Adipocyte (in vitro differentiated cells): ENCODE measurements at regions not wholly inside any gene's neighbourhood (a gene's known extent, or its start where the extent isn't known, plus 50 kb on each side); places are given as distances from the start of the nearest gene placed in this dataset.
"Not testable (repeated sequence)": the region's sequence is repeated elsewhere in the genome, so short reads cannot be mapped to it uniquely, and the experiment has no call there.

ENCODE experiments used
- DNase-seq: peaks from one replicate; pipeline ENCODE4 v3.0.0-alpha.2; 2015; ENCODE audit warnings: low read depth
- H3K27me3 ChIP-seq: replicated peaks from 2 replicates; pipeline ENCODE4 v1.7.0; 2013; ENCODE audit warnings: mild to moderate bottlenecking, low read length, moderate library complexity; ENCODE audit not compliant: control insufficient read depth, insufficient read depth
- H3K36me3 ChIP-seq: 2 replicates; pipeline ENCODE4 v1.7.0; 2013; ENCODE audit warnings: low read length, mild to moderate bottlenecking, moderate library complexity; ENCODE audit not compliant: control insufficient read depth, insufficient read depth, severe bottlenecking
- H3K4me1 ChIP-seq: 2 replicates; pipeline ENCODE4 v1.7.0; 2013; ENCODE audit warnings: mild to moderate bottlenecking, low read length, moderate library complexity; ENCODE audit not compliant: control insufficient read depth, insufficient read depth
- H3K4me3 ChIP-seq: 2 replicates; pipeline ENCODE4 v1.7.0; 2013; ENCODE audit warnings: mild to moderate bottlenecking, low read length, moderate library complexity
- H3K9ac ChIP-seq: 2 replicates; pipeline ENCODE4 v1.7.0; 2013; ENCODE audit warnings: mild to moderate bottlenecking, low read length, moderate library complexity
- H3K9me3 ChIP-seq: 2 replicates; pipeline ENCODE4 v1.7.0; 2013; ENCODE audit warnings: mild to moderate bottlenecking, low read length, moderate library complexity; ENCODE audit not compliant: control insufficient read depth

- no peaks in the 10 kb centered on the region for H3K27me3 ChIP-seq
- no peaks in the 10 kb centered on the region for H3K4me1 ChIP-seq
- H3K4me3 ChIP-seq = no peak overlapping the region
- H3K36me3 ChIP-seq = no peaks in the 10 kb centered on the region
- DNase-seq = no peak
- H3K9me3 ChIP-seq = peaks cover 3% of the 10 kb centered on the region
- no peak overlapping the region for H3K9ac ChIP-seq
These were observed 141.0 kb downstream of the BRD1 start for GRCh38 chr22:49686495-49687219.

- Histone ChIP-seq H3K9me3 (no peaks in the 10 kb centered on the region), H3K36me3 (no peaks in the 10 kb centered on the region), H3K4me1 (no peaks in the 10 kb centered on the region), H3K9ac (no peak overlapping the region), H3K4me3 (no peak overlapping the region), H3K27me3 (no peaks in the 10 kb centered on the region)
- DNase-seq = no peak
These were observed 142.0 kb downstream of the BRD1 start for GRCh38 chr22:49685686-49686085.

- no peak overlapping the region for H3K4me3 ChIP-seq
- no peak overlapping the region for H3K9ac ChIP-seq
- H3K27me3 ChIP-seq = no peaks in the 10 kb centered on the region
- H3K36me3 ChIP-seq = no peaks in the 10 kb centered on the region
- H3K9me3 ChIP-seq = no peaks in the 10 kb centered on the region
- no peaks in the 10 kb centered on the region for H3K4me1 ChIP-seq
- DNase-seq = no peak
These were observed 142.6 kb downstream of the BRD1 start for GRCh38 chr22:49685116-49685515.

- DNase-seq = no peak
- no peaks in the 10 kb centered on the region for H3K36me3 ChIP-seq
- no peak overlapping the region for H3K4me3 ChIP-seq
- H3K27me3 ChIP-seq = peaks cover 7% of the 10 kb centered on the region
- H3K9ac ChIP-seq = no peak overlapping the region
- no peaks in the 10 kb centered on the region for H3K4me1 ChIP-seq
- H3K9me3 ChIP-seq = no peaks in the 10 kb centered on the region
These were observed 144.6 kb downstream of the BRD1 start for GRCh38 chr22:49683032-49683431.

- H3K9ac ChIP-seq, H3K9me3 ChIP-seq, DNase-seq, H3K36me3 ChIP-seq, H3K4me1 ChIP-seq, H3K4me3 ChIP-seq: not testable (repeated sequence)
- peaks cover 12% of the 10 kb centered on the region for H3K27me3 ChIP-seq
These were observed 146.9 kb downstream of the BRD1 start for GRCh38 chr22:49680819-49681218.

- Histone ChIP-seq H3K27me3 (peaks cover 12% of the 10 kb centered on the region), H3K9ac (no peak overlapping the region), H3K36me3 (no peaks in the 10 kb centered on the region), H3K9me3 (no peaks in the 10 kb centered on the region), H3K4me3 (no peak overlapping the region), H3K4me1 (no peaks in the 10 kb centered on the region)
- no peak for DNase-seq
These were observed 148.9 kb downstream of the BRD1 start for GRCh38 chr22:49678842-49679170.

GRCh38 chr22:49678137-49678841 is 149.4 kb downstream of the BRD1 start:
- H3K27me3 ChIP-seq = peaks cover 12% of the 10 kb centered on the region

GRCh38 chr22:49677495-49677889 is 150.2 kb downstream of the BRD1 start:
- H3K4me3 ChIP-seq = no peak overlapping the region
- DNase-seq = no peak
- H3K27me3 ChIP-seq = peaks cover 16% of the 10 kb centered on the region
- no peak overlapping the region for H3K9ac ChIP-seq
- no peaks in the 10 kb centered on the region for H3K9me3 ChIP-seq
- H3K36me3 ChIP-seq = no peaks in the 10 kb centered on the region
- H3K4me1 ChIP-seq = no peaks in the 10 kb centered on the region

More at GRCh38 chr22:49678137-49678841, 149.4 kb downstream of the BRD1 start:
- Histone ChIP-seq H3K4me3 (no peak overlapping the region), H3K9me3 (no peaks in the 10 kb centered on the region), H3K36me3 (no peaks in the 10 kb centered on the region), H3K4me1 (no peaks in the 10 kb centered on the region), H3K9ac (no peak overlapping the region)
- DNase-seq = no peak

GRCh38 chr22:49676783-49677494 is 150.7 kb downstream of the BRD1 start:
- no peaks in the 10 kb centered on the region for H3K36me3 ChIP-seq
- H3K27me3 ChIP-seq = peaks cover 17% of the 10 kb centered on the region
- no peaks in the 10 kb centered on the region for H3K4me1 ChIP-seq
- H3K9me3 ChIP-seq = no peaks in the 10 kb centered on the region
- no peak overlapping the region for H3K4me3 ChIP-seq
- no peak for DNase-seq
- no peak overlapping the region for H3K9ac ChIP-seq

GRCh38 chr22:49676230-49676629 is 151.4 kb downstream of the BRD1 start:
- Histone ChIP-seq H3K27me3 (peaks cover 24% of the 10 kb centered on the region), H3K4me3 (no peak overlapping the region), H3K9me3 (no peaks in the 10 kb centered on the region), H3K4me1 (no peaks in the 10 kb centered on the region), H3K36me3 (no peaks in the 10 kb centered on the region), H3K9ac (no peak overlapping the region)
- DNase-seq = no peak

GRCh38 chr22:49674479-49675050 is 153.1 kb downstream of the BRD1 start:
- Histone ChIP-seq H3K36me3 (no peaks in the 10 kb centered on the region), H3K4me1 (no peaks in the 10 kb centered on the region), H3K27me3 (peaks cover 27% of the 10 kb centered on the region), H3K9ac (no peak overlapping the region), H3K9me3 (no peaks in the 10 kb centered on the region), H3K4me3 (no peak overlapping the region)
- DNase-seq = no peak
